ENCODE measurements at regions not wholly inside any gene's neighbourhood (a gene's known extent, or its start where the extent isn't known, plus 50 kb on each side); places are given as distances from the start of the nearest gene placed in this dataset.

GRCh38 chr2:19225931-19226330 lies 132.5 kb downstream of the OSR1 start:
- H3K36me3 ChIP-seq (replicated peaks; ENCODE audit: control insufficient read depth, insufficient read depth, low read length), result no peaks in the 10 kb centered on the region
- DNase-seq, result no peak
- H3K4me3 ChIP-seq (ENCODE audit: insufficient read depth, low read depth, low read length), result no peak overlapping the region
- no peaks in the 10 kb centered on the region for H3K27me3 ChIP-seq (ENCODE audit: control insufficient read depth, insufficient read depth, low read length)

GRCh38 chr2:19225126-19225525 lies 133.3 kb downstream of the OSR1 start:
- no peak for DNase-seq
- H3K4me3 ChIP-seq (ENCODE audit: insufficient read depth, low read depth, low read length), result no peak overlapping the region
- H3K27me3 ChIP-seq (ENCODE audit: control insufficient read depth, insufficient read depth, low read length), result no peaks in the 10 kb centered on the region
- no peaks in the 10 kb centered on the region for H3K36me3 ChIP-seq (replicated peaks; ENCODE audit: control insufficient read depth, insufficient read depth, low read length)

GRCh38 chr2:19224486-19224885 lies 133.9 kb downstream of the OSR1 start:
- no peaks in the 10 kb centered on the region for H3K36me3 ChIP-seq (replicated peaks; ENCODE audit: control insufficient read depth, insufficient read depth, low read length)
- no peaks in the 10 kb centered on the region for H3K27me3 ChIP-seq (ENCODE audit: control insufficient read depth, insufficient read depth, low read length)
- no peak overlapping the region for H3K4me3 ChIP-seq (ENCODE audit: insufficient read depth, low read depth, low read length)
- no peak for DNase-seq

- DNase-seq, result no peak
- no peaks in the 10 kb centered on the region for H3K27me3 ChIP-seq (ENCODE audit: control insufficient read depth, insufficient read depth, low read length)
- H3K36me3 ChIP-seq (replicated peaks; ENCODE audit: control insufficient read depth, insufficient read depth, low read length), result no peaks in the 10 kb centered on the region
- H3K4me3 ChIP-seq (ENCODE audit: insufficient read depth, low read depth, low read length), result no peak overlapping the region
These were observed 134.4 kb downstream of the OSR1 start for GRCh38 chr2:19224011-19224410.

GRCh38 chr2:19219060-19219459 lies 139.4 kb downstream of the OSR1 start:
- H3K4me3 ChIP-seq (ENCODE audit: insufficient read depth, low read depth, low read length), result no peak overlapping the region
- H3K27me3 ChIP-seq (ENCODE audit: control insufficient read depth, insufficient read depth, low read length), result no peaks in the 10 kb centered on the region
- DNase-seq, result no peak
- H3K36me3 ChIP-seq (replicated peaks; ENCODE audit: control insufficient read depth, insufficient read depth, low read length), result no peaks in the 10 kb centered on the region

- Histone ChIP-seq H3K4me3 (ENCODE audit: insufficient read depth, low read depth, low read length) (no peak overlapping the region), H3K27me3 (ENCODE audit: control insufficient read depth, insufficient read depth, low read length) (no peaks in the 10 kb centered on the region), H3K36me3 (replicated peaks; ENCODE audit: control insufficient read depth, insufficient read depth, low read length) (no peaks in the 10 kb centered on the region)
- DNase-seq, result no peak
These were observed 140.3 kb downstream of the OSR1 start for GRCh38 chr2:19218166-19218565.

- Histone ChIP-seq H3K4me3 (ENCODE audit: insufficient read depth, low read depth, low read length) (no peak overlapping the region), H3K27me3 (ENCODE audit: control insufficient read depth, insufficient read depth, low read length) (no peaks in the 10 kb centered on the region), H3K36me3 (replicated peaks; ENCODE audit: control insufficient read depth, insufficient read depth, low read length) (no peaks in the 10 kb centered on the region)
- DNase-seq, result no peak
These were observed 141.5 kb downstream of the OSR1 start for GRCh38 chr2:19216676-19217602.

- Histone ChIP-seq H3K36me3 (replicated peaks; ENCODE audit: control insufficient read depth, insufficient read depth, low read length) (no peaks in the 10 kb centered on the region), H3K4me3 (ENCODE audit: insufficient read depth, low read depth, low read length) (no peak overlapping the region), H3K27me3 (ENCODE audit: control insufficient read depth, insufficient read depth, low read length) (no peaks in the 10 kb centered on the region)
- DNase-seq, result no peak
These were observed 142.2 kb downstream of the OSR1 start for GRCh38 chr2:19216238-19216637.

- no peak overlapping the region for H3K4me3 ChIP-seq (ENCODE audit: insufficient read depth, low read depth, low read length)
- no peak for DNase-seq
- H3K27me3 ChIP-seq (ENCODE audit: control insufficient read depth, insufficient read depth, low read length), result no peaks in the 10 kb centered on the region
- no peaks in the 10 kb centered on the region for H3K36me3 ChIP-seq (replicated peaks; ENCODE audit: control insufficient read depth, insufficient read depth, low read length)
These were observed 143.6 kb downstream of the OSR1 start for GRCh38 chr2:19214682-19215391.

- no peak for DNase-seq
- no peaks in the 10 kb centered on the region for H3K36me3 ChIP-seq (replicated peaks; ENCODE audit: control insufficient read depth, insufficient read depth, low read length)
- H3K4me3 ChIP-seq (ENCODE audit: insufficient read depth, low read depth, low read length), result no peak overlapping the region
- no peaks in the 10 kb centered on the region for H3K27me3 ChIP-seq (ENCODE audit: control insufficient read depth, insufficient read depth, low read length)
These were observed 148.7 kb downstream of the OSR1 start for GRCh38 chr2:19209575-19210341.

- no peak for DNase-seq
- no peaks in the 10 kb centered on the region for H3K36me3 ChIP-seq (replicated peaks; ENCODE audit: control insufficient read depth, insufficient read depth, low read length)
- H3K4me3 ChIP-seq (ENCODE audit: insufficient read depth, low read depth, low read length), result no peak overlapping the region
- no peaks in the 10 kb centered on the region for H3K27me3 ChIP-seq (ENCODE audit: control insufficient read depth, insufficient read depth, low read length)
These were observed 149.8 kb downstream of the OSR1 start for GRCh38 chr2:19208479-19209199.

- Histone ChIP-seq H3K4me3 (ENCODE audit: insufficient read depth, low read depth, low read length) (no peak overlapping the region), H3K27me3 (ENCODE audit: control insufficient read depth, insufficient read depth, low read length) (no peaks in the 10 kb centered on the region), H3K36me3 (replicated peaks; ENCODE audit: control insufficient read depth, insufficient read depth, low read length) (no peaks in the 10 kb centered on the region)
- no peak for DNase-seq
These were observed 151.0 kb downstream of the OSR1 start for GRCh38 chr2:19207452-19207851.

- Histone ChIP-seq H3K4me3 (ENCODE audit: insufficient read depth, low read depth, low read length) (no peak overlapping the region), H3K36me3 (replicated peaks; ENCODE audit: control insufficient read depth, insufficient read depth, low read length) (no peaks in the 10 kb centered on the region), H3K27me3 (ENCODE audit: control insufficient read depth, insufficient read depth, low read length) (no peaks in the 10 kb centered on the region)
- no peak for DNase-seq
These were observed 152.4 kb downstream of the OSR1 start for GRCh38 chr2:19205983-19206533.

GRCh38 chr2:19203866-19204265 lies 154.6 kb downstream of the OSR1 start:
- no peaks in the 10 kb centered on the region for H3K36me3 ChIP-seq (replicated peaks; ENCODE audit: control insufficient read depth, insufficient read depth, low read length)
- H3K27me3 ChIP-seq (ENCODE audit: control insufficient read depth, insufficient read depth, low read length), result no peaks in the 10 kb centered on the region
- DNase-seq, result no peak
- no peak overlapping the region for H3K4me3 ChIP-seq (ENCODE audit: insufficient read depth, low read depth, low read length)
